PC-3 (cell line): ENCODE measurements at regions not wholly inside any gene's neighbourhood (a gene's known extent, or its start where the extent isn't known, plus 50 kb on each side); places are given as distances from the start of the nearest gene placed in this dataset.

Source experiments
- EZH2 ChIP-seq: fragments of 300-600 bp; sonication (generic); IDR thresholded peaks from one replicate; pipeline ENCODE4 v1.6.1; 2017; ENCODE audit warnings: antibody characterized with exemption, mild to moderate bottlenecking, low read length; ENCODE audit not compliant: unreplicated experiment
- EZH2phosphoT487 ChIP-seq: fragments of 300-600 bp; sonication (generic); IDR thresholded peaks from 2 replicates; pipeline ENCODE4 v1.6.1; 2018; ENCODE audit warnings: mild to moderate bottlenecking, antibody characterized with exemption, low read length, borderline replicate concordance
- TF ChIP-seq, protein P1 (sequence below): fragments of 300-600 bp; sonication (generic); conservative IDR thresholded peaks from 2 replicates; pipeline ENCODE4 v1.5.1; 2017; ENCODE audit warnings: antibody characterized with exemption, low read depth, mild to moderate bottlenecking, low read length

GRCh38 chr1:183733715-183734114 lies 71.2 kb upstream of the RGL1 start:
- TF ChIP-seq EZH2phosphoT487 (no peak), EZH2 (no peak)
- TF ChIP-seq, protein P1, sequence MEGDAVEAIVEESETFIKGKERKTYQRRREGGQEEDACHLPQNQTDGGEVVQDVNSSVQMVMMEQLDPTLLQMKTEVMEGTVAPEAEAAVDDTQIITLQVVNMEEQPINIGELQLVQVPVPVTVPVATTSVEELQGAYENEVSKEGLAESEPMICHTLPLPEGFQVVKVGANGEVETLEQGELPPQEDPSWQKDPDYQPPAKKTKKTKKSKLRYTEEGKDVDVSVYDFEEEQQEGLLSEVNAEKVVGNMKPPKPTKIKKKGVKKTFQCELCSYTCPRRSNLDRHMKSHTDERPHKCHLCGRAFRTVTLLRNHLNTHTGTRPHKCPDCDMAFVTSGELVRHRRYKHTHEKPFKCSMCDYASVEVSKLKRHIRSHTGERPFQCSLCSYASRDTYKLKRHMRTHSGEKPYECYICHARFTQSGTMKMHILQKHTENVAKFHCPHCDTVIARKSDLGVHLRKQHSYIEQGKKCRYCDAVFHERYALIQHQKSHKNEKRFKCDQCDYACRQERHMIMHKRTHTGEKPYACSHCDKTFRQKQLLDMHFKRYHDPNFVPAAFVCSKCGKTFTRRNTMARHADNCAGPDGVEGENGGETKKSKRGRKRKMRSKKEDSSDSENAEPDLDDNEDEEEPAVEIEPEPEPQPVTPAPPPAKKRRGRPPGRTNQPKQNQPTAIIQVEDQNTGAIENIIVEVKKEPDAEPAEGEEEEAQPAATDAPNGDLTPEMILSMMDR: no peak
